SU-DHL-6 (cell line): ENCODE measurements at regions not wholly inside any gene's neighbourhood (a gene's known extent, or its start where the extent isn't known, plus 50 kb on each side); places are given as distances from the start of the nearest gene placed in this dataset.

Experiments used
- H2AFZ ChIP-seq: fragments of 200-600 bp; sonication (generic); 2 replicates; pipeline ENCODE4 v1.6.1; 2014; ENCODE audit warnings: low read depth, mild to moderate bottlenecking, moderate library complexity, mixed read lengths, antibody characterized with exemption, low read length; ENCODE audit not compliant: severe bottlenecking
- H3F3A ChIP-seq: fragments of 200-600 bp; shearing (Covaris generic); 2 replicates; pipeline ENCODE4 v1.6.0; 2016; ENCODE audit warnings: antibody characterized with exemption, mild to moderate bottlenecking; ENCODE audit not compliant: insufficient read depth
- H3K27ac ChIP-seq: fragments of 200-600 bp; sonication (generic); 2 replicates; pipeline ENCODE4 v1.5.1; 2016; ENCODE audit warnings: low read depth, mild to moderate bottlenecking, low read length, moderate library complexity, mixed read lengths
- H3K27me3 ChIP-seq: fragments of 200-600 bp; sonication (generic), shearing (Covaris generic); 2 replicates; pipeline ENCODE4 v1.6.0; 2014; ENCODE audit warnings: mild to moderate bottlenecking, low read length
- H3K36me3 ChIP-seq: fragments of 200-600 bp; sonication (generic); 2 replicates; pipeline ENCODE4 v1.6.1; 2014; ENCODE audit warnings: mild to moderate bottlenecking, low read length, mixed read lengths
- H3K4me2 ChIP-seq: fragments of 300-600, 200-600 bp; shearing (Covaris generic), sonication (generic); 2 replicates; pipeline ENCODE4 v1.6.0; 2014; ENCODE audit warnings: low read length, low read depth, mild to moderate bottlenecking; ENCODE audit not compliant: poor library complexity, severe bottlenecking
- H3K4me3 ChIP-seq: fragments of 200-600 bp; sonication (generic); 2 replicates; pipeline ENCODE4 v1.5.1; 2014; ENCODE audit warnings: antibody characterized with exemption, low read length, mild to moderate bottlenecking, mixed read lengths; ENCODE audit not compliant: insufficient read depth, poor library complexity, severe bottlenecking
- H3K79me2 ChIP-seq: fragments of 200-600 bp; sonication (generic); 2 replicates; pipeline ENCODE4 v1.6.1; 2014; ENCODE audit warnings: mild to moderate bottlenecking, low read length, moderate library complexity; ENCODE audit not compliant: insufficient read depth
- H3K9ac ChIP-seq: fragments of 200-600 bp; sonication (generic); 2 replicates; pipeline ENCODE4 v1.7.0; 2014; ENCODE audit warnings: mild to moderate bottlenecking, low read length
- H3K9me2 ChIP-seq: fragments of 200-600 bp; sonication (generic); replicated peaks from 2 replicates; pipeline ENCODE4 v1.6.1; 2014; ENCODE audit warnings: low read length; ENCODE audit not compliant: insufficient read depth
- H3K9me3 ChIP-seq: fragments of 200-600 bp; sonication (generic); 2 replicates; pipeline ENCODE4 v1.6.1; 2014; ENCODE audit warnings: low read length, mixed read lengths; ENCODE audit not compliant: insufficient read depth
- H4K20me1 ChIP-seq: fragments of 200-600 bp; sonication (generic); 2 replicates; pipeline ENCODE4 v1.6.1; 2014; ENCODE audit warnings: low read depth, mild to moderate bottlenecking, antibody characterized with exemption, low read length, moderate library complexity, mixed read lengths
- CTCF ChIP-seq: fragments of 200-600 bp; sonication (generic); IDR thresholded peaks from one replicate; pipeline ENCODE4 v1.5.1; 2017; ENCODE audit warnings: antibody characterized with exemption, mild to moderate bottlenecking, low read length, moderate library complexity; ENCODE audit not compliant: insufficient read depth, poor library complexity, severe bottlenecking
- EZH2phosphoT487 ChIP-seq: fragments of 200-600 bp; sonication (generic), shearing (Covaris generic); conservative IDR thresholded peaks from 2 replicates; pipeline ENCODE4 v1.6.1; 2018; ENCODE audit warnings: mild to moderate bottlenecking, antibody characterized with exemption, low read length, moderate library complexity, mixed read lengths

- H4K20me1 ChIP-seq, result no peaks in the 10 kb centered on the region
- H3K9ac ChIP-seq, result no peak overlapping the region
- no peak overlapping the region for H3K27ac ChIP-seq
- H3K4me2 ChIP-seq, result no peak overlapping the region
- no peaks in the 10 kb centered on the region for H3F3A ChIP-seq
- TF ChIP-seq CTCF (no peak), EZH2phosphoT487 (no peak)
- no peaks in the 10 kb centered on the region for H3K79me2 ChIP-seq
- H3K9me3 ChIP-seq, result no peaks in the 10 kb centered on the region
- no peaks in the 10 kb centered on the region for H3K9me2 ChIP-seq
- H3K36me3 ChIP-seq, result no peaks in the 10 kb centered on the region
- H3K27me3 ChIP-seq, result 0 out of 2 replicates have a peak, but pooled peaks cover 2% of the 10 kb centered on the region
- H2AFZ ChIP-seq, result no peak overlapping the region
- H3K4me3 ChIP-seq, result no peak overlapping the region
Observed at GRCh38 chr13:76239031-76239680, 603.0 kb downstream of the LMO7 start.

GRCh38 chr13:76231522-76232167 is 595.5 kb downstream of the LMO7 start:
- no peak overlapping the region for H3K4me2 ChIP-seq
- H3K79me2 ChIP-seq, result no peaks in the 10 kb centered on the region
- H3K36me3 ChIP-seq, result no peaks in the 10 kb centered on the region
- no peak overlapping the region for H2AFZ ChIP-seq
- no peaks in the 10 kb centered on the region for H3F3A ChIP-seq
- H3K27ac ChIP-seq, result no peak overlapping the region
- H4K20me1 ChIP-seq, result no peaks in the 10 kb centered on the region
- H3K9ac ChIP-seq, result no peak overlapping the region
- H3K9me2 ChIP-seq, result no peaks in the 10 kb centered on the region
- TF ChIP-seq EZH2phosphoT487 (no peak), CTCF (no peak)
- no peaks in the 10 kb centered on the region for H3K9me3 ChIP-seq
- no peaks in the 10 kb centered on the region for H3K27me3 ChIP-seq
- H3K4me3 ChIP-seq, result no peak overlapping the region

- H3K9me3 ChIP-seq, result no peaks in the 10 kb centered on the region
- H3K27ac ChIP-seq, result no peak overlapping the region
- no peak overlapping the region for H3K9ac ChIP-seq
- no peak for TF ChIP-seq CTCF
- TF ChIP-seq EZH2phosphoT487, result no peak
- H3K27me3 ChIP-seq, result no peaks in the 10 kb centered on the region
- no peaks in the 10 kb centered on the region for H3K36me3 ChIP-seq
- no peak overlapping the region for H3K4me3 ChIP-seq
- H2AFZ ChIP-seq, result no peak overlapping the region
- H3K4me2 ChIP-seq, result no peak overlapping the region
- no peaks in the 10 kb centered on the region for H4K20me1 ChIP-seq
- H3K79me2 ChIP-seq, result no peaks in the 10 kb centered on the region
- no peaks in the 10 kb centered on the region for H3K9me2 ChIP-seq
- H3F3A ChIP-seq, result no peaks in the 10 kb centered on the region
Observed at GRCh38 chr13:76229281-76229680, 593.2 kb downstream of the LMO7 start.
